NCI-H82 treated with DMSO at 0.1 percent for 48 hours (cell line): ENCODE measurements at regions not wholly inside any gene's neighbourhood (a gene's known extent, or its start where the extent isn't known, plus 50 kb on each side); places are given as distances from the start of the nearest gene placed in this dataset.

ENCODE experiments used
- DNase-seq: peaks from one replicate; lab custom pipeline; 2025; ENCODE audit not compliant: unreplicated experiment; lab: John Stamatoyannopoulos, UW

DNA sequence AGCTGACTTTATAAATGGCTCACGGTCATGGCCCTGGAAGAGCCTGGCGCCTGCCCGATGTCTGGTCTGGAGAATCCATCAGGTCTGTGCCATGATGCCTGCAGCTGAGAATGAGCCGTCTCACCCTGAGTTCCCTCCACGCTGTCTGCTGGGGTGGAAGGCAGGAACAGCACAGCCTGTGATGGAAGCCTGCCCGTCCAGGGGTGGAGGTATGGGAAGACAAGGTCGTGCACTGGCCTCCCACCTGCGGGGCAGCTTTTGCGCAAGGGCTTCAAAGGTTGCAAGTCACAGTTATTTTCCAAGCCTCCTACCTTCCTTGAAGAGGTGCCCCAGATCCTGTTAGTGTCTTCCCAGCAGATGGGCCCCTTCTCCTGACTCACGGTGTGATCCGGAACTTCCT, 275.5 kb downstream of the FAM43A start:
- DNase-seq: no peak

DNA sequence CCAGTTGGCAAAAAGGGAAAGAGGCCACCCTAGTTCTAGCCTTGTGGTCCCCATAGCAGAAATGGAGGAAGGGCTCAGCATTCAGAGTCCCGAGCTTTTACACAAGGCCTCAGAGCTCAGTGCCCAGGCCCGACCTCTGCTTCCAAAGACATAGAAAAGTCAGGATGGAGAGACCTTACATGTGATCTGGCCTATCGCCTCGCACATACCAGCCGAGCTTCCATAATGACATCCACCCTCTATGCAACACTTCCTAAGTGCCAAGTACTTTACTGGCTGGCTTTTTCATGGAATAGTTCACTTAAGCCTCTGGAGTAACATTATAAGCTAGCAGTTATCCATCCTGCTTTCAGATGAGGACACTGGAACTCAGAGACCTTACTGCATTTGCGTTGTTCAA, 275.9 kb downstream of the FAM43A start:
- no peak for DNase-seq

DNA sequence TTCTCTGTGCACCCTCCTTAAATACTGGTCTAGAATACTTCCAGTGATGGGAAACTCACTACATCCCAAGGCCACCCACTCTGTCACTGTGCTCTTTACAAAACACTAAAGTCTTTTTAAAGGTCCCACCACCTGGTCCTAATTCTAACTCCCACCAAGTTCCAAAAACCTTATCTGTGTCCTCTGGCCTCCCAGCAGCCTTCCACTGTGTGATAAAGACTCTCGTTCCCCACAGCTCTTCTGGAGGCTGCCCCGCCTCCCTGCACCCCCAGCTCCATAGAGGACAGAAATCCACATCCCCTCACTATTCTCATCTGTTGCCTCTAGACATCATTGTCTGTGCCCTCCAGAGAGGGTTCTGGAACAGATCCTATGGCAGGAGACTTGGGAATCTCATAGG, 276.4 kb downstream of the FAM43A start:
- DNase-seq: no peak

DNA sequence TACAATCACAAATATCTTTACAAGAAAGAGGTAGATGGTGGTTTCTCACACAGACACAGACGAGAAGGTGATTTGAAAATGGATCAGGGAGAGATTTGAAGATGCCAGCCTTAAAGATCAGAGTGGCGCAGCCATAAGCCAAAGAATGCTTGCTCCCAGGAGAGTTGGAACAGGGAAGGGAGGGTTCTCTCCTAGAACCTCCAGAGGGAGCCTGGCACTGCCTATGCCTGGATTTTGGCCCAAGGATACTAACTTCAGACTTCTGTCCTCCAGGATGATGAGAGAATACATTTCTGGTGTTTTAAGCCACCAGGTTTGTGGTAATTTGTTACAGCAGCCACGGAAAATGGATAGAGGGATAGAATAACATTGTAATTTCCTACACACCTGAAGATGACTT, 279.1 kb downstream of the FAM43A start:
- DNase-seq: no peak

DNA sequence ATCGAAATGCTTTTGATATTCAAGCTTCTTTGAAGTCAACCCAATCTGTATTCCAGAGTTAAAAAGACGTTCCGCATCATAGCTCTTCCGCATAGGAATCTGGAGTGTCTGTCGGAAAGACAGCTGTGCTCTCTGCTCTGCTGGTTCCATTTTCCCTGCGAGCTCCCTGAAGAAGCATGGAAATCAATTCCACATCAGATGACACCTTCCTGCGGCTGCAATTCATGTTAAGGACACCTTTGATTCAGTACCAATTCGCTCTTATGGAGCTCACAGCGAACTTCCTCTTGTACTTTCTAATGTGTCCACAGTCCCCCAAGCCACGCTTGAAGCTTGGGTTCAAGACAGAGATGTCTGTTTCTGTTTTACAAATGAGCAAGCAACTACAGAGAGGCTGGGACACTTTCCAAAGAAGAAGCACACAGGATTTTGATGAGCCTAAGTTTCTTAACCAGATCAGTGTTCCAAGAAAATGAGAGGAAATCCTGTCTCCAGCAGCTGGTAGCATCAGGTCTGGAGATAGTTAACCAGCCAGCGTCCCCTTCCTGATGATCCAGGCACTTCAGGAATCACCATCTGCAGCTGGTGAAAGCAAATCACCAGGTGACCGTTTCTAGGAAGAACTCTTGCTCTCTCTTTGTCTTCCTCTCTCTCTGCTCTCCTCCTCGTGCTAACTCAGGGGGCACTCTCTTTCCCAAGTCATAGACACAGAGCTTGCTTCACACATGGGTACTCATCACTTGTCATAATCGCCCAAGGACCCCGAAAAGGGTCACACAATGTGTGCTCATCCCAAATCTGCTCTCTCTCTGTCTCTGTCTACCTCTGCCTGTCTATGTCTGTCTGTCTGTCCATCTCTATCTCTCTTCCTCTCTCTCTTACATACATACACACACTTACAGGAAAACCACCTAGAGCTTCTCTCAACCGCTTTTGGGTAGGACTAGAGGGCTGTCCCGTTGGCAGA, 281.8 kb downstream of the FAM43A start:
- no peak for DNase-seq

DNA sequence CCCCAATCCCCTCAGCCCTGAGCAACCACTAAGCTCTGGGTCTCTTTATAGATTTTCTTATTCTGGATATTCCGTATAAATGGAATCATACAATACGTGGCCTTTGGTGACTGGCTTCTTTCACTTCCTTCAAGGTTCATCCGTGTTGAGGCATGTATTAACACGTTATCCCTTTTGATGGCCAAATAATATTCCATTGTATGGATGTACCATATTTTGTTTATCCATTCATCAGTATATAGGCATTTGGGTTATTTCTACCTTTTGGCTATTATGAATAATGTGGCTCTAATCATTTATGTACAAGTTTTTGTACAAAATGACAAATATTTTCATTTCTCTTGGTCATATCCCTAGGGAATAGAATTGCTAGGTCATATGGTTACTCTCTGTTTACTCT, 284.4 kb downstream of the FAM43A start:
- DNase-seq: no peak

DNA sequence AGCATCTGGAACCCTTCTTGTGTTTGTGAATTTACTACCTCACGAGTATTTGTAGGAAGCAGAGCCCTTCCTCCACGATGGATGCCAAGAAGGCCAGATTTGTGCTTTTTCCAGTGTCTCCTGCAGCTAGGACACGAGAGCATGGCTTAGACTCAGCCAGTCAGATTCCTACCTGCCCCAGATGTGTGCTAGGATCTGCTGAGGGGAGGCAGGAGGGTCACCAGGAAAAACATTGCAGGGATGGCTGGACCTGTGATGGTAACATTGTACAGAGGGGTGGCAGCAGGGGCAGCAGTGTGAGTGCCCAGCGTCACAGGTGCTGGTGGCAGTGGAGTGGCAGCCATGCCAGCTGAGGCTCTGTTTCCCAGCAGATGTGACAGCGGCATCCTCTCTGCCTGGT, 285.3 kb downstream of the FAM43A start:
- no peak for DNase-seq

DNA sequence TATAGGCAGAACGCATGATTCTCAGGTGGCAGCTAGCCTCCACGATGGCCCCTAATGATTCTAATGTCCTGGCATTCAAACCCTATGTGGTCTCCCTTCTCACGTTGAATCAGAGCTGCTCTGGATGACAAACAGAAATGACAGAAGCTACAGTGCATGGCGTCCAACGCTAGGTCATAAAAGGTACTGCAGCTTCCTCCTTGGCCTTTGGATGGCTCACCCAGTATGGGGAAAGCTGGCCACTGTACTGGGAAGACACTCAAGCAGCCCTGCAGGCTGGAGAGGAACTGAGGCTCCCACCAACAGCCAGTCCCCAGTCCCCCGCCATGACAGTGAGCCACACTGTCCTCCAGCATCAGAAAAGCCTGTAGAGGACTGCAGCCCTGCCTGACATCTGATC, 286.3 kb downstream of the FAM43A start:
- no peak for DNase-seq

DNA sequence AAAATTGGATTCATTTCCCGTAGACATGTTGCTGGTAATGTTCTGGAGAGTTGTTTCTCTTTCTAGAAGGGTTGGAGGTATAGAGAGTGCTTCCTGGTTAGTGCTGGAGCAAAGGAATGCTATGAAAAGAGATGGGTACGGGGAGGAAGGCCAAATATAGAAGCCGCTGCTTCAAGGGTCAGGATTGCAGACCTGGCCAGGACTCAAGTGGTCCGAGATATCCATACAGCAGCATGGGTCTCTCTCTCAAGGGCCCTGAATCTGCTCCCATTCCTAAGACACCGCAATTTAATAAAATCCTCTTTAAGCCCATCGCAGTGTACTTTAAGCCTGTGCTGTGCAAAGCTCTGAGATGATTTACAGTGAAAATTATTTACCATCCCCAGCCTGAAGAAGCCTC, 287.0 kb downstream of the FAM43A start:
- DNase-seq: no peak

DNA sequence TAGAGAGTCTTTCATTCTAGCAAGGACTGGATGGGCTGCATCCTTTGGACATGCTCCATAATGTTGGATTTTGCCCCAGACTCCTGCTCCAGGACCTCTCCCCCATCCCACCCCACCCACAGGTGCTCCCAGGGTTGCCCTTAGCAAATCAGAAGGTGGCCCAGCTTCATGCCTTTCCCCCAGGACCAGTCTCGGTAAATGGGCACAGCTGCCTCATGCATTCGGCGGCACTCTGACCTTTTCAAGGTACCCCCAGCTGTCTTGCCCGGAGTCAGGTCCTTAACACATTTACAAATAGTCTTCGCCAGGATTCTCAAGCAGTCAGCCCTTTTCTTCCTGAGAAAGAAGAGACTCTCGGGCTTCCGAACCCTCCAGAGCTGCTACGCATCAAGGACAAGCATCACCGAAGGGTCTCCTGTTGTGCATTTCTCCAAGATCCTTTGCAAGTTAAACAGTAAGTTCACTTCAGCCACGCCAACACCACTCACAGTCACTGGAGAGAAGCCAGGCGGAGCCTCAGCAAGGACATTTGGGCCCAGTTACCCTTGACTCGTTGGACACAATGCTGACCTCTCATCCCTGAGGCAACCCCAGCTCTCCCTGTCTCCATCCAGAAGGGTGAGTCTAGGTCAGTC, 287.8 kb downstream of the FAM43A start:
- DNase-seq: no peak

DNA sequence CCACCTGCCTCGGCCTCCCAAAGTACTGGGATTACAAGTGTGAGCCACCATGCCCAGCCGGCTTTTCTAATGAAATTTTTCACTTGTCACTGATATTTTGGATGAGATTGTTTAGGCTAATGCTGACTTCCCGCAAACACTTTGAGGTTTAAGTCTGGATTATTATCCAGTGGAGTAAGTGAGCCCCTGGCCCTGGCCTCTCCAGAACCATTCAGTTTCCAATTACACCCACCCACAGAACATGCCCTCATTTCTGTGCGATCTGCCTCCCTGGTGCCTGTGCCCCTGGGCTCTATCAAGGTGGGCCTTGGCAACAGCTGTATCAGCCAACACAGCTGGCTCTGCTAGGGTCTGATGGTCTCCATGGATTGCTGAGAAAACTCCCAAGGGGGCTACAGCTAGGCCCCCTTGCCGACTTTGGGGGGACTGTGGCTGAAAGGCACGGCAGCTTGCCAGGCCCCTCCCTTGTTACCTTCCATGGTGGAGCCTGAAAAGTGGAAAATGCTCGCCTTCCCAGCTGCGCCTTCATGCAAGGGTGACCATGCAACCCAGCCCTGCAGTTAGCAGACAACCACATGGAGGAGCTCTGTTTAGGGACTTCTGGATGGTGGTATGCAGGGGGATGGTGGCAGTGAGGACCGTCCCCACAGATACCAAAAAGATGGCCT, 288.9 kb downstream of the FAM43A start:
- no peak for DNase-seq

DNA sequence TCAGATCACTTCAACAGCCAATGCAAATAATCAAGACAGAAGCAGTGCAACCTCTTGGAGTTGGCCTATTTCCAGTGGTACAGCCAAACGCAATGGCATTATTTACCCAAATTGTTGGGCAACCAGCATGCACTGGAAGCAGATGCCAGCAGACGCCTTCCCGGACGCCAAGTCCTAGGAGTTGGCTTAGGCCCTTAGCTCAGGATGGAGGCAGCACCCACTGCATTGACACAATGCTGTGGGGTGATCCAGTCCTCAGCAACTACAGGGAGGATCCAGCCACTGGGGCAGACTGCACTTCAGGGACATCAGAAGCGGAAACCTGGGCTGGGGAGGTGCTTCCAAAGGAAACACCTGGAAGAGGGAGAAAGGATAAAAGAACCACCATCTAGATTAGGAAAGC, 290.4 kb downstream of the FAM43A start:
- no peak for DNase-seq

DNA sequence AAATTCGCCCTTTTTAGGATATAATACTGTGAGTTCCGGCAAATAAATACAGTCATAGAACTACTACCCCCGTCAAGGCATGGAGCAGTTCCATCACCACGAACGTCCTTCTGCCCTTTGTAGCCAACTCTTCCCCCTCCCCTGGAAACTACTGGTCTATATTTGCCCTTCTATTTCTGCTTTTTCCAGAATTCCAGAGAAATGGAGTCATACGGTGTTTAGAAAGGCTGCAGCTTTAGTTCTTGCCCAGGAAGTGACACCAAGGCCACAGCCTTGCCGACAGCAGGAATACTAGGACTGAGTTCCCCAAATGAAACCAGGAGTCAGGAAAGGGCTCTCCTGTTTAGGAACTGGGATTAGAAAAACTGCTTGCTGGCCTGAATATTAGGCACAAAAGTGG, 291.2 kb downstream of the FAM43A start:
- no peak for DNase-seq

DNA sequence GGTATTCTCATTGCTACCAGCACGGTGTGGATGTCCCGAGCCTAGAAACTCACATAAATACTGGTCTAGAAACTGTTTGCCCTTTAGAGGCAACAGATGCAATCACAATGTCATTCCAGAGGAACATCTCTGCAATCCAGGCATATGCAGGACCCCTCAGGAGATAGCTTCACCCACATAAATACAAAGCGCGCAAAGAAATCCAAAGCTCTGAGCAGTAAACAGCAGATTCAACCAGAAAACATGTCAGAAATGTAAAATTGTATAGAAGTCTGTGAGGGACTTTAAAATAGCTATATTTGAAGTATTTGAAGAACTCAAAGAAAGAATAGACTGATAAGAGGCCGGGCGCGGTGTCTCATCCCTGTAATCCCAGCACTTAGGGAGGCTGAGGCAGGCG, 291.7 kb downstream of the FAM43A start:
- DNase-seq: no peak

DNA sequence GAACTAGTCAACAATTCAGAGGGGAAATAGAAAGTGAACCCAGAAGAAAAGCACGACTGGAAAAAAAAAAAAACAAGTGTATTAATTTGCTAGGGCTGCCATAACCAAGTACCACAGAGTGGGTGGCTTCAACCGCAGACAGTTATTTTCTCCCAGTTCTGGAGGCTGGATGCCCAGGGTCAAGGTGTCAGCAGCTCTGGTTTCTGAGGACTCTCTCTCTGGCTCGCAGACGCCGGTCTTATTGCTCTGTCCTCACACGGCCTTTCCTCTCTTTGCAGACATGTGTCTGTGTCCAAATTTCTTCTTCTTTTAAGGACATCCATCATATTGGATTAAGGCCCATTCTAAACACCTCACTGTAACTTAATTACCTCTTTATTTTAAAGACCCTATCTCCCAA, 291.8 kb downstream of the XXYLT1 start:
- DNase-seq: no peak

DNA sequence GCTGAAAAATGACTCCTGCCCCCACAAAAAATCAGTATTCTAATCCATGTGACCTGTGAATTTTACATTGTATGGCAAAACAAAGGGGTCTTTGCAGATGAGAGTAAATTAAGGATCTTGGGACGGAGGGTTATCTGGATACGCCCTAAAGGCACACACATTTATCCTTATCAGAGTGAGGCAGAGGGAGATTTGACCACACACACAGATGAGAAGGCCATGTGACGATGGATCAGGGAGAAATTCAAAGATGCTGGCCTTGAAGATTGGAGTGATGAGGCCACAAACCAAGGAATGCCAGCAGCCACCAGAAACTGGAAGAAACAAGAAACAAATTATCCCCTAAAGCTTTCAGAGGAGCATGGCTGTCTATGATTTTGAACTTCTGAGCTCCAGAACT, 288.5 kb downstream of the XXYLT1 start:
- DNase-seq: no peak

DNA sequence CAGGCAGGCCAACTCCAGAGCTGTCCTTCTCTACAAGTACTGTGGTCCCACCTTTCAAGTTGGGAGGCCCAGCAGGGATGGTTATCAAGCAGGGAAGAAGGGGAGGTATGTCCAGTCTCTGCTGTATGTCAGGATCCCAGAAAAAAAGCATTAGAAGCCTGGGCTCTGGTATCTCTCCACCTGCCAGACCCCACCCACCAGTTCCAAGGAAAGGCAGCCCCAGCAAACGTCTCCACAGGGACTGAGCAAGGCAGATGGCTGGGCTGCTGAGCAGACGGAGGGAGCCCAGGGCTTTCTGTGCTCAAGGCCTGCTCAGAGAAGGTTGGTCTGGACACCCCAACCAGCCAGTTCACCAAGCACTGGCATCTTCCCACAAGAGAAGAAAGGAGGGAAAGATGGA, 287.8 kb downstream of the XXYLT1 start:
- DNase-seq: no peak

DNA sequence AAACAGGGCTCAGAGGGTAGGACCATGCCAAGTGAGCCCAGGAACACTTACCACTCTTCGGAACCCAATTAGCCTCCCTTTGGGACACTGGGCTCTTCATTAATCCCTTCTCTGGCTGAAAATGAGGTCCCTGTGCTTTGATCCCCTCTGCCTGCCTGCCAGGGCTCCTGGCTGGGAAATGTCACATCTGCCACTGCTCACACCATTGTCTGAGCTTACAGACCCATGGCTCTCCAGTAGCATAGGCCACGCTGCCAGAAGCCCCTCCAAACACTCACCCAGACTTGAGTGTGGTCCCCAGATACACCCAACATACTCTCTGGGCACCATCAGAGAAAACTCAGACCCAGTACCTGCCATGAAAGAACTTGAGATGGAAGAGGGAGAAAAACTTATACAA, 287.3 kb downstream of the XXYLT1 start:
- no peak for DNase-seq

DNA sequence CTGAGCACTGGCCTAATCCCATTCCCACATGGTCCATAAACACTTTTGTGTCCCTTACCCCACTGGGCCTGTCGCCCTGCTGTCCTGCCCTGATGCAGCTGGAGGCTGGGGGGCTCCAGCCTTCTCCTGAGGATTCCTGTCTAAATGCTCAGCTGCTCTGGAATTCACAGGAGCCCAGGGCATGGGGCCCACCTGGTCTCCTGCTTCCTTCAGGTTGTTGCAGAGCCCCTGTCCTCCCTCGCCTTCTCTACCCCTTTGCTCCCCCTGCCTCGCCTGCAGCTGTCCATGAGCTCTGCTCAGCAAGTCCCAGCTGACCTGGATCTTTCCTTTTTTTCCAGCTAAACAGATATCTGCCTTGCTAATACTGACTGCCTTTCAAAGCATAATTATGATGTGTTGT, 286.9 kb downstream of the XXYLT1 start:
- no peak for DNase-seq

DNA sequence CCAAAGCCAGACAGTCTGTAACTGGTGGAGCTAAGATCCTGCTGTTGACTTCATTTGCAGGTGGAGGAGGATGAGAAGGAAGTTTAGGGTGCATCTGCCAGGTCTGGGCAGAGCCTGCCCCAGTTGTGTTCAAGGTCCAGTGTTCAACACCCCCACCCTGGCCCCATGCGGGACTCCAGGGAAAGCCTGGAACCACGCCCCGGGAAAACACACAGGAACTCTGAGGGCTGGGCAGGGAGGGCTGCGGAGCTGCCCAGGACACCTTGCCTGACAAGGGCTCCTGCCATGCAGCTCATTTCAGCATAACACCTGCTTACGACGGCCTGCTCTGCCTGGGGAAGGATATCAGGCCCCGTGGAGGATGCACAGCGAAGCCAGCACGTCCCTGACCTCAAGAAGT, 286.3 kb downstream of the XXYLT1 start:
- no peak for DNase-seq

DNA sequence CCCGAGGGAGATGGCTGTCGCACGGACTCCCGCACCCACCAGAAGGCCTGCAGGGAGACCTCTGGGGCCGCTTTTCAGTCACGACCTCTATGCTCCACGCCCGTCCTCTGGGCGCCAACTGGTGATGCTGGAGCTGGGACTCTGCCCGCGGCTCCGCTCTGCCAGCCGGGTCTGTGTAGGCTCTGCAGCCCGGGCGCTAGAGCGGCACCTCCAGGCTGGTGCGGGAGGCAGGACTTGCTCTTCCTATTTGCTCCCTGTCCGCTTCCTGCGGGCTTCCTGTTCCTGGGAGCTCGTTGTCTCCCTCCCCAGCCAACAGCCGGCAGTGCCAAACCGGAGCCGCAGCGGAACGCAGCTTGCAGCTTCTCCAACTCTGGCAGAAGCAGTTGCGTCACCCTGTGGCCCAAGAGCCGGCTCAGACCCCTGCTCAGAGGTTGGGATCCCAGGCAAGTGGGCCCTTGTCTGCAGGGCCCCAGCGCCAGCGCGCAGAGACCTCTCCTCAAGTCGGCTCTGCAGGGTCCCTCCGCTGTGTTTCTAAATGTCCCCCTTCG, 285.9 kb downstream of the XXYLT1 start:
- no peak for DNase-seq
